22Rv1 (cell line): ENCODE measurements at regions not wholly inside any gene's neighbourhood (a gene's known extent, or its start where the extent isn't known, plus 50 kb on each side); places are given as distances from the start of the nearest gene placed in this dataset.

Experiments
- H3K27ac ChIP-seq: fragments of 450-650 bp; 2 replicates; pipeline ENCODE4 v1.5.1; 2017
- CTCF ChIP-seq: fragments of 450-650 bp; IDR thresholded peaks from 2 replicates; pipeline ENCODE4 v1.5.1; 2017; ENCODE audit warnings: mild to moderate bottlenecking
- ZFX ChIP-seq: fragments of 450-650 bp; IDR thresholded peaks from 2 replicates; pipeline ENCODE4 v1.6.1; 2017; ENCODE audit warnings: antibody characterized with exemption, borderline replicate concordance

DNA sequence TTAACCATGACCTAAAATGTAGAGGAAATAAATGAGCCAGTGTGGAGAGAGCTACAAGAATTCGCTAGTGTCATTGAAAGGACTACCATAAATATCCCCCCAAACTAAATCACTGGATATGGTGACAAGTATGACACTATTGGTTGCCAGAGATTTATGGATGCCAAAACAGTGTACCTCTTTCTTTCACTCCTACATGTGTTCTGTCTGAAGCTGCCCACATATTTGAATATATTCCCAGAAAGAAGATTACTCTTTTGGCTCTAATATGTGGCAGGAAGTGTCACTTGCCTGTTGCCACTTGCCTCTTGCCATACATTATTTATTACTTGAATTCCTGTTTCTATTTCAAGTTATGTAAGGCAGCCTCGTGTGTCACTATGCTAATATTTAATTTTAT is 1573.6 kb downstream of the TECRL start:
- no peak overlapping the region for H3K27ac ChIP-seq

DNA sequence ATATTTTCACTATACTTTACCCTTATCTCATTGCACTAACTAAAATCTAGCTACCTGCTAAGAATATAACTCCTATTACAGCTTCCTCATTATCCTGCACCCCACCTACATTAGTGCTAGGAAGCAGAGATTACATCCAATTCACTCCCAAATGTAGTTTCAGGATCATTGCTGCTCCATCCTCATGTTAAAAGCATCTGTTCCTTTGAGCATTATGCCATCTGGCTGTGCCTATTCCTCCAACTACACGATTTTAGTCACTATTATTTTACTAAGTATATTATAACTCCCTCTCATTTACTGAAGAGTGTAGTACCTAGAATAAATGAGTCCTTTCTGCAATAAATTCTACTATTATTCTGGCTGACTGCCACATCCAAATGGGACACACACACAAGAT is 1586.9 kb downstream of the TECRL start:
- TF ChIP-seq ZFX (no peak), CTCF (no peak)
- H3K27ac ChIP-seq: no peak overlapping the region

More for the DNA sequence above, 1573.6 kb downstream of the TECRL start:
- TF ChIP-seq ZFX (no peak), CTCF (no peak)

DNA sequence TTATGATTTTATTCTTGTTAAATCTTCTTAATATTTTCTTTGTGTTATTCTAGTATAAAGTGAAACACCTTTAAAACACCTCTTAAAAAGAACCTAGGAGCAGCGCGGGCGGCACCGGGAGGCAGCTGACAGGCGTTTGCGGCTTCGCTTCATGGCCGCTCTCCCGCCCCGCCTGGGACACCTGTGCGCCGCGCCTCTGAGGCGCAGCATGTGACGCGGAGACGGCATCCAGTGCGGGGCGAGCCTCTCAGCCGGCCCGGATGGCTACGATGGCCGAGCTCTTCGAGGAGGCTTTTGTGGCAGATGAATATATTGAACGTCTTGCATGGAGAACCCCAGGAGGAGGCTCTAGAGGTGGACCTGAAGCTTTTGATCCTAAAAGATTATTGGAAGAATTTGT is 1592.7 kb downstream of the TECRL start:
- no peak overlapping the region for H3K27ac ChIP-seq
- no peak for TF ChIP-seq CTCF
- TF ChIP-seq ZFX: no peak

- no peak overlapping the region for H3K27ac ChIP-seq
- TF ChIP-seq CTCF (no peak), ZFX (no peak)
Observed at GRCh38 chr4:62814510-62815047, 1594.7 kb downstream of the TECRL start.

GRCh38 chr4:62806816-62807215 is 1602.4 kb downstream of the TECRL start:
- H3K27ac ChIP-seq: no peak overlapping the region
- TF ChIP-seq CTCF (no peak), ZFX (no peak)

- no peak for TF ChIP-seq CTCF
- TF ChIP-seq ZFX: no peak
- H3K27ac ChIP-seq: no peak overlapping the region
Observed at GRCh38 chr4:62804075-62804474, 1603.9 kb downstream of the ADGRL3 start.

GRCh38 chr4:62797221-62797620 is 1597.1 kb downstream of the ADGRL3 start:
- no peak overlapping the region for H3K27ac ChIP-seq
- TF ChIP-seq CTCF (no peak), ZFX (no peak)
